Ishikawa (cell line): ENCODE measurements at regions not wholly inside any gene's neighbourhood (a gene's known extent, or its start where the extent isn't known, plus 50 kb on each side); places are given as distances from the start of the nearest gene placed in this dataset.

Experiments
- MAX ChIP-seq: IDR thresholded peaks from 2 replicates; pipeline ENCODE4 v1.6.1; 2012
- RAD21 ChIP-seq: IDR thresholded peaks from 2 replicates; pipeline ENCODE4 v1.6.1; 2012; ENCODE audit warnings: low read depth
- USF1 ChIP-seq: IDR thresholded peaks from 2 replicates; pipeline ENCODE4 v1.6.1; 2012
- YY1 ChIP-seq: IDR thresholded peaks from 2 replicates; pipeline ENCODE4 v1.6.1; 2012; ENCODE audit warnings: low read depth

GRCh38 chr11:71136095-71136845 is 116.1 kb downstream of the SHANK2 start:
- TF ChIP-seq MAX (no peak), YY1 (no peak), RAD21 (no peak), USF1 (no peak)
